HG03066 (cell line): ENCODE measurements at regions not wholly inside any gene's neighbourhood (a gene's known extent, or its start where the extent isn't known, plus 50 kb on each side); places are given as distances from the start of the nearest gene placed in this dataset.

Source experiments
- ATAC-seq: cut with Tn5 transposase; IDR thresholded peaks from one replicate; pipeline ENCODE4 v1.9.1; 2021; ENCODE audit warnings: low read depth; ENCODE audit not compliant: unreplicated experiment

DNA sequence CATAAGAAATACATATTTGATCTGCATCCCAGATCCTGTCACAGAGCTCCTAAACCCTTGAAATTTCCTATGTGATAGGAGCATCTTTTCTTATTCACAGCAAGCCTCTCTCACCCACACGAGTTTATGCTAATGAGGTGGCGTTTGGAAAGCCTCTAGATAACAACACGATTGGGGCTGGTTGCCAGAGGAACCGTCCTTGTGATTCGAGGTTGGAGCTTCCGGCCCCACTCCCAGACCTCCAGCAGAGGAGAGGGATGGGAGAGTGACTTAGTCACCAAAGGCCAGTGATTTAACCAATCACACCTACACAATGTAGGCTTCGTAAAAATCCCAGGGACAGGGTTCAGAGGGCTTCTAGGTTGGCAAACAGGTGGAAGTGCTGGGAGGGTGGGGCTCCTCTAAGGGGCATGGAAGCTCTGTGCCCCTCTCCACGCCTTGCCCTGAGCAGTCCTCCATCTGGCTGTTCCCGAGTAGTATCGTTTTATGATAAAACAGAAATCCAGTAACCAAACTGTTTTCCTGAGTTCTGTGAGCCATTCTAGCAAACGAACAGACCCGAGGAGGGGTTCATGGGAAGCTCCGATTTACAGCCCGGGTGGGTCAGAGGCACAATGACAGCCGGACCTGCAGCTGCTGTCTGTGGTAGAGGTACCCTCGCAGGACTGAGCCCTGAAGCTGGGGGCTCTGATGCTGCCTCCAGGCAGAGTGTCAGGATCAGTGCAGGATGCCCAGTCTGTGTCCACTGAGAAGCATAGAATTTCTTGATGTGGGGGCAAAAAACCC lies 238.1 kb upstream of the ARID1B start:
- ATAC-seq, result no peak

GRCh38 chr6:156534594-156534993 lies 242.6 kb upstream of the ARID1B start:
- ATAC-seq, result no peak

- ATAC-seq, result no peak
Measured at GRCh38 chr6:156533872-156534524, 243.2 kb upstream of the ARID1B start.

DNA sequence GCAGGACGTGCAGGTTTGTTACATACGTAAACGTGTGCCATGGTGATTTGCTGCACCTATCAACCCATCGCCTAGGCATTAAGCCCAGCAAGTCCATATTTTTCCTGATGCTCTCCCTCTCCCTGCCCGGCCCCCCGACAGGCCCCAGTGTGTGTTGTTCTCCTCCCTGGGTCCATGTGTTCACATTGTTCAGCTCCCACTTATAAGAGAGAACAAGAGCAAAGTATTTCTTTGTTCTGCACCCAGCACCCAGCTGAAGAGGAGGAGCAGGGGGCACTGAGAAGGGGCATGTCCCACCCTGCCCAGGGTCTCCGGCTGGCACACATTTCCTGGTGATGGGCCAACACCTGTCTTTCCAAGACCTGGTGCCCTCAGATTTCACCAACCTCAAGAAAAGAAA lies 251.1 kb upstream of the ARID1B start:
- ATAC-seq, result no peak

GRCh38 chr6:156525541-156525940 lies 251.6 kb upstream of the ARID1B start:
- no peak for ATAC-seq

- ATAC-seq, result no peak
Measured at GRCh38 chr6:156519940-156520339, 257.2 kb upstream of the ARID1B start.

DNA sequence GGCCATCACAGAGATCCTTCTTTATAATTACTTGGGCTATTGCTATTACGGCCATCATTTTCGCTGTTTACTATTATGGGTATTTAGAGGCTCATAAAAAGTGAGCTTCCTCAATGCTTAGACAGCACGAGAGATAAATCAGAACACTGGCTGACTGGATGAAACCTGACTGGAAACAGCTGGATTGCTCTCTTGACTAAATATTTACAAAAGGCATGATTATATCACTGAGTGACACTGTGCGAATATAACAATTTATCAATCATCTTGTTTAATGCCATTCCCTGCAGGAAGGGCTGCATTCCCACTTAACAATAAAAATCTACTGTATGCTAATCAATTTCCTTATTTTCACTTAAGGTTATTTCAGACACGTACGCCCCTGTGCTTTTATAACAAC lies 260.1 kb upstream of the ARID1B start:
- no peak for ATAC-seq

GRCh38 chr6:156515242-156515641 lies 261.9 kb upstream of the ARID1B start:
- ATAC-seq, result no peak

DNA sequence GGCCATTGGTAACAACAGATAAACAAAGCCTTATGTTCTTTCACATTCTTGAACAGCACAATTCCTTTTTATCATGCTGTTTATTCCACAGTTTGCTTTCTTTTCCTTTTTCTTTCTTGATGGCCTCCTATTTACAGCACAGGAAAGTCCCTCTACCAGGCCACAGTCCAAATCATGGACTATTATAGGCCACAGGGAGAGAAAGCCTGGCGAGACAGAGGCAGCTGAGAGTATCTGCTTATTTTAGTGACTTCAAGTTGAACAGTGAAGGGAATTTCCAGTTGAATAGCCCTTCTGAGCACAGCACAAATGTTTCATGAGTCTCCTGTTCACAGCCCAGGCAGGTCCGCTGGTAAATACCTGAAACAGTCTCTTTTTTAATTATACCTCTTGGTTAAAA lies 263.7 kb upstream of the ARID1B start:
- no peak for ATAC-seq

DNA sequence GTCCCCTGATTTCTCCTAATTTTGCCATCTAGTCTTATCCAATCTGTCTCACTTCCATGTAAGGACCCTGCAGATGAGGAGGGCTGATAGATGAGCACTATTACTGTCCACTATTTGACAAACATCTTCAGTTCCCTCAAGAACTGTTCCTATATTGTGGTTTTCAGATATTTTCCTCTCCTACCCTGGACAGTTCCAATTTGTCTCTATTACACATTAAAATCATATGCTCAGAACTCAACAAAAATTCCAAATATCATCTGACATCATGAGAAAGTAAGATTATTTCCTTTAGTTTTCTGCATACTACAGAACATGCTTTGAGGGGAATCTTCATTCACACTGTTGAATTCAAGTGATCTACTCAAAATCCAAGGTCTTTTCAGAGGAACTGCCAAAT lies 265.6 kb upstream of the ARID1B start:
- no peak for ATAC-seq

- no peak for ATAC-seq
Measured at GRCh38 chr6:156511051-156511450, 266.1 kb upstream of the ARID1B start.

- no peak for ATAC-seq
Measured at GRCh38 chr6:156510242-156510641, 266.9 kb upstream of the ARID1B start.

DNA sequence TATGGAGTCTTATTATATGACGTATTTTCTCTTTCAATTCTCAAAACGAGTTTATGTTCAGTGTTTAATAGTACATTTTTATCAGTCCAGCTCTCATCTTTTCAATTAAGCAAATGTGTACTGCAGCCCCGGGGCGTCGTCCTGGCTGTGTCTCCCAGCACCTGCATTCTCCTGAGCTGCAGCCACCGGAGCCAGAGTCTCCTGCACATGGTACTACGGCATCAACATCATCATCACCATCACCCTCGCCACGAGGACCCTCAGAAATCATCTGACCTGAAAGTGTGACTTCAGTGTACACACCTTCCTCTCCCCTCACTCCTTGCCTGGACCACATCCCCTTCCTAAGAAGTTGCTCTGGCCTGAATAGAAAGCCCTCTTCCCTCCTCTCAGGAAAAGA lies 267.7 kb upstream of the ARID1B start:
- no peak for ATAC-seq

DNA sequence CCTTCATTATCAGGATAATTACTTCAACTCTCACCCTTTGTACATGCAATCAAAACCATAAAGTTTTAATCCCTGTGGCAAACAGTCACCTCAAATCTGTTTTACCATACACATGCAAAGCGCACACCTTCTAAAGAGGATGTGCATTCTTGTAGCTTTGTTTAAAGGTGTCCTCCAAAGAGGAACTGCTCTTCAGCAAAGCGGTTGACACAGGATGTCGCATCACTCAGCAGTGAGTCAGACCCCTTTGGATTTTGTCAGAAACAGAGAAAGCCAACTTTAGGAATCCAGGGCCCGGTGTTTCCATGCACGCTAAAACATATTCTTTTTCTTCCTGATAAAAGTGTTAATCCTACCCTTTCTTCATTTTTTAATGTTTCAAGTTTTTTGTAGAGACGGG lies 268.3 kb upstream of the ARID1B start:
- no peak for ATAC-seq

GRCh38 chr6:156508126-156508525 lies 269.1 kb upstream of the ARID1B start:
- no peak for ATAC-seq

- no peak for ATAC-seq
Measured at GRCh38 chr6:156507656-156508055, 269.5 kb upstream of the ARID1B start.

DNA sequence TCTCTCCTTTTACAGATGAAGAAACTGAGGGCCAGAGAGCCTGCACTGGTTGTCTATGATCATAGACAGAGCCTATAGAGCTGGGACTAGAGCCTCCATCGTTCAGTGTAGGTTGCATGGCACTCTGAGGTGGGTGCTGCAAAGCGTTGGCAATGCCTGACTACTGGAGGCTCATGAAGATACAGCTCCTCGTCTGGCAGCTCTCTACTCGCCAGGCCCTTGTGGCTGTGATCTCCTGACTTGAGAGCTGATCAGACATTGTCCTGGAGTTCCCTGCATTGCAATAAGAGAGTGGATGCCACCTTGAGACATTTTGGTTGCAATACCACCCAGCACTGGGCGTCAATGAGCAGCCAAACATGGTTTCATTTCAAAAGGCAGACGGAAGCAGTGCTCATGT lies 270.1 kb upstream of the ARID1B start:
- ATAC-seq, result no peak

GRCh38 chr6:156502969-156503504 lies 274.1 kb upstream of the ARID1B start:
- no peak for ATAC-seq

- ATAC-seq, result no peak
Measured at GRCh38 chr6:156497618-156498017, 279.6 kb upstream of the ARID1B start.

GRCh38 chr6:156487877-156488276 lies 289.3 kb upstream of the ARID1B start:
- no peak for ATAC-seq

DNA sequence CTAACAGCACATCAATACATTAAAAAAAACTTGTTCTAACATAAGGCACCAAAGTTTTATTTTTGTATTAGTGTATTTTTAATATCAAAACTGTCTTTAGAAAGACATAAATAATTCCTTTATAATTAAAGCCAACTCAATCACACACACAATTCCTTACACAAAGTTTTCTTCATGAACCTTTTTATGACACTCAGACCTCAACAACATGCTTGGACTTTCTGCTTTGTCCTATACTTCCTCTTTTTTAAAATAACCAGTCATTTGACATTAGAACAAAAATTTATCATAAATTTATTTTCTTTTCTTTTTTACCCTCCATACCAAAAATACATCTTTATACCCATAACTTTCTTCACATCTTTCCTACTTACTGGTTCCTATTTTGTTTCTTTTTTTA lies 292.0 kb upstream of the ARID1B start:
- no peak for ATAC-seq

DNA sequence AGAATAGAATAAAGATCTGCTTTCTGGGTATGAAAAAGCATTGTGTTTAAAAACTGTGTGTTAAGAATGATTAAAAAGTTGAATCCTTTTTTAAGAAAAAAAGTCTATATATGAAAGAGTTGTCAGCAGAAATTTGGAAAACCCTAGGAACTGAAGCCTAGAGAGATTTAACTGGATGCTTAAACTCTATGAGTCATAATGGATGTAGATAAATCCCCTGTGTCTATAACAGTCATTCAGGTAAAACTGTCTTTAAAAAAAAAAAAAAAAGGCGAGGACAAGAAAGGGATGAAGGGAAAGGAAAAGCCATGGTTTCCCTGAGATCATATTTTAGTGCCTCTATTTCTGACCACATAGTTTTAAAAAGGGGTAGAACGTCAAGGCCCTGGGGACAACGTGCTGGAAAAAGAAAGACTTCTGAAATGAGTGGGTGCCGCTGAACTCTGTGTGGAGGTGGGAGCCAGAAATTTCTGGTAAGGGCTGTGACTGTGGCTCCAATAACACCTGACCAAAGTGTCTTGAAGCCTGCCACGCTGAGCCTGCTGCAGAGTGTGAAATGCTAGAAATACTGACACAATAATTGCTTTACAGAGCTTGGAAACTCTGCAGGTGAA lies 302.6 kb upstream of the ARID1B start:
- ATAC-seq, result no peak
